K562 (cell line): ENCODE measurements at regions not wholly inside any gene's neighbourhood (a gene's known extent, or its start where the extent isn't known, plus 50 kb on each side); places are given as distances from the start of the nearest gene placed in this dataset.

Experiments
- HNRNPLL ChIP-seq: fragments of 200-400 bp; formaldehyde crosslinking; IDR thresholded peaks from 2 replicates; pipeline ENCODE4 v1.6.1; 2017; ENCODE audit warnings: low read length, low read depth, mild to moderate bottlenecking; ENCODE audit not compliant: poor library complexity, severe bottlenecking
- PYGO2 ChIP-seq: fragments of 450-650 bp; IDR thresholded peaks from 2 replicates; pipeline ENCODE4 v1.6.1; 2016; ENCODE audit warnings: mild to moderate bottlenecking, missing genetic modification characterization, moderate library complexity, missing compliant biosample characterization
- RAD21 ChIP-seq, 2 experiments: fragments of 250-450 bp in 1 of 2; fragments of 450-650 bp in 1 of 2; sonication (Bioruptor Pico) in 1 of 2; formaldehyde crosslinking in 1 of 2; IDR thresholded peaks in 1 of 2; conservative IDR thresholded peaks in 1 of 2; 2 replicates each; pipeline versions ENCODE4 v1.4.0 to v1.8.0; 2020 to 2022; ENCODE audit warnings: mild to moderate bottlenecking in 2 of 2, moderate library complexity in 1 of 2
- YBX1 ChIP-seq: fragments of 450-650 bp; IDR thresholded peaks from 2 replicates; pipeline ENCODE4 v1.7.1; 2016; ENCODE audit warnings: mild to moderate bottlenecking
- ZNF717 ChIP-seq: fragments of 250-450 bp; sonication (Bioruptor Pico); IDR thresholded peaks from 2 replicates; pipeline ENCODE4 v1.5.0; 2021
- TF ChIP-seq, protein P1 (sequence below), 3 experiments: IDR thresholded peaks in 2 of 3; conservative IDR thresholded peaks in 1 of 3; 2 replicates each; pipeline ENCODE4 v1.5.1; 2011 to 2012; ENCODE audit warnings: low read length in 3 of 3, mild to moderate bottlenecking in 3 of 3, control low read depth in 2 of 3, improper control_type of control experiment in 1 of 3, inconsistent platforms in 1 of 3, low read depth in 1 of 3, mixed read lengths in 1 of 3, moderate library complexity in 1 of 3; ENCODE audit not compliant: insufficient read depth in 2 of 3
- TF ChIP-seq, protein P2 (sequence below): fragments of 450-650 bp; IDR thresholded peaks from 2 replicates; pipeline ENCODE4 v1.6.1; 2014; ENCODE audit warnings: low read depth, mild to moderate bottlenecking, moderate library complexity, borderline replicate concordance
- TF ChIP-seq, protein P3 (sequence below): sonication (generic); formaldehyde crosslinking; IDR thresholded peaks from 2 replicates; pipeline ENCODE4 v1.8.0; 2023; ENCODE audit warnings: mild to moderate bottlenecking, missing genetic modification reagents
- TF ChIP-seq, protein P4 (sequence below), 2 experiments: fragments of 450-650 bp; IDR thresholded peaks; 2 replicates each; pipeline ENCODE4 v1.6.1; 2016

DNA sequence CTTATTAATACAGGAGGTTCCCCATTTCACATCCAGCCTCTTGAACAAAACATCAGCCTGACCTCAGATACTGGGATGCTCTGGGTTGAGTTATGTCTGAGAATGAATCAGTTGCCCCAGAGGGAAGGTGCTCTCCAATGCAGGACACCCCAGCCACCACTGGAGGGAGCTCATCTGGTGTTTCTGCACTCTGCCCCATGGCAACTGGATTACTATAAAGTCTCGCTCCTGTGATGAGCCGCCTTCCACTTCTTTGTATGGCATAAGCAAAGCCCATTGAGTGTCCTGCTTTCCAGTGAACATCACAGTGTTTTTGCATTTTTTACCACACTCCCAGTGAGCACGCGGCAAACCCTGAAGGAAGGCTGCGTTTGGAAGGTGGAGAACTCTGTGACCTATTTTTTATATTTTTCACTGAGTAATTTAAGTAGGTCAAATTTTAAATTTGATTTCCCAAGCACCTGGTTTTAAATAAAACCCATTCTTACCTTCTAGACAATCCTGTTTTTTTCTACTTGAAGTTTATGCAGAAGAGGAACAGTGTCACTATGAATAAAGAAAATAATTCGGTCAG lies 176.9 kb upstream of the WWC1 start (continued):
- TF ChIP-seq YBX1 (no peak), HNRNPLL (no peak), PYGO2 (tag) (no peak), ZNF717 (CRISPR knock-in tag) (no peak), RAD21 (CRISPR knock-in tag; conservative IDR thresholded peaks at IDR 0.05 in 1 of 2, IDR thresholded peaks at IDR 0.05 in 1 of 2) (peak; percentile 18 to 50; a peak in 2 of 4 replicates)
- TF ChIP-seq, protein P1, sequence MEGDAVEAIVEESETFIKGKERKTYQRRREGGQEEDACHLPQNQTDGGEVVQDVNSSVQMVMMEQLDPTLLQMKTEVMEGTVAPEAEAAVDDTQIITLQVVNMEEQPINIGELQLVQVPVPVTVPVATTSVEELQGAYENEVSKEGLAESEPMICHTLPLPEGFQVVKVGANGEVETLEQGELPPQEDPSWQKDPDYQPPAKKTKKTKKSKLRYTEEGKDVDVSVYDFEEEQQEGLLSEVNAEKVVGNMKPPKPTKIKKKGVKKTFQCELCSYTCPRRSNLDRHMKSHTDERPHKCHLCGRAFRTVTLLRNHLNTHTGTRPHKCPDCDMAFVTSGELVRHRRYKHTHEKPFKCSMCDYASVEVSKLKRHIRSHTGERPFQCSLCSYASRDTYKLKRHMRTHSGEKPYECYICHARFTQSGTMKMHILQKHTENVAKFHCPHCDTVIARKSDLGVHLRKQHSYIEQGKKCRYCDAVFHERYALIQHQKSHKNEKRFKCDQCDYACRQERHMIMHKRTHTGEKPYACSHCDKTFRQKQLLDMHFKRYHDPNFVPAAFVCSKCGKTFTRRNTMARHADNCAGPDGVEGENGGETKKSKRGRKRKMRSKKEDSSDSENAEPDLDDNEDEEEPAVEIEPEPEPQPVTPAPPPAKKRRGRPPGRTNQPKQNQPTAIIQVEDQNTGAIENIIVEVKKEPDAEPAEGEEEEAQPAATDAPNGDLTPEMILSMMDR (IDR thresholded peaks at IDR 0.05 in 2 of 3, conservative IDR thresholded peaks at IDR 0.05 in 1 of 3; ENCODE audit: insufficient read depth in 2 of 3, low read depth in 1 of 3, low read length in 3 of 3) = peak; percentile 66 to 78 (median 68)
- TF ChIP-seq, protein P2, sequence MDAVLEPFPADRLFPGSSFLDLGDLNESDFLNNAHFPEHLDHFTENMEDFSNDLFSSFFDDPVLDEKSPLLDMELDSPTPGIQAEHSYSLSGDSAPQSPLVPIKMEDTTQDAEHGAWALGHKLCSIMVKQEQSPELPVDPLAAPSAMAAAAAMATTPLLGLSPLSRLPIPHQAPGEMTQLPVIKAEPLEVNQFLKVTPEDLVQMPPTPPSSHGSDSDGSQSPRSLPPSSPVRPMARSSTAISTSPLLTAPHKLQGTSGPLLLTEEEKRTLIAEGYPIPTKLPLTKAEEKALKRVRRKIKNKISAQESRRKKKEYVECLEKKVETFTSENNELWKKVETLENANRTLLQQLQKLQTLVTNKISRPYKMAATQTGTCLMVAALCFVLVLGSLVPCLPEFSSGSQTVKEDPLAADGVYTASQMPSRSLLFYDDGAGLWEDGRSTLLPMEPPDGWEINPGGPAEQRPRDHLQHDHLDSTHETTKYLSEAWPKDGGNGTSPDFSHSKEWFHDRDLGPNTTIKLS = no peak
- TF ChIP-seq, protein P3, sequence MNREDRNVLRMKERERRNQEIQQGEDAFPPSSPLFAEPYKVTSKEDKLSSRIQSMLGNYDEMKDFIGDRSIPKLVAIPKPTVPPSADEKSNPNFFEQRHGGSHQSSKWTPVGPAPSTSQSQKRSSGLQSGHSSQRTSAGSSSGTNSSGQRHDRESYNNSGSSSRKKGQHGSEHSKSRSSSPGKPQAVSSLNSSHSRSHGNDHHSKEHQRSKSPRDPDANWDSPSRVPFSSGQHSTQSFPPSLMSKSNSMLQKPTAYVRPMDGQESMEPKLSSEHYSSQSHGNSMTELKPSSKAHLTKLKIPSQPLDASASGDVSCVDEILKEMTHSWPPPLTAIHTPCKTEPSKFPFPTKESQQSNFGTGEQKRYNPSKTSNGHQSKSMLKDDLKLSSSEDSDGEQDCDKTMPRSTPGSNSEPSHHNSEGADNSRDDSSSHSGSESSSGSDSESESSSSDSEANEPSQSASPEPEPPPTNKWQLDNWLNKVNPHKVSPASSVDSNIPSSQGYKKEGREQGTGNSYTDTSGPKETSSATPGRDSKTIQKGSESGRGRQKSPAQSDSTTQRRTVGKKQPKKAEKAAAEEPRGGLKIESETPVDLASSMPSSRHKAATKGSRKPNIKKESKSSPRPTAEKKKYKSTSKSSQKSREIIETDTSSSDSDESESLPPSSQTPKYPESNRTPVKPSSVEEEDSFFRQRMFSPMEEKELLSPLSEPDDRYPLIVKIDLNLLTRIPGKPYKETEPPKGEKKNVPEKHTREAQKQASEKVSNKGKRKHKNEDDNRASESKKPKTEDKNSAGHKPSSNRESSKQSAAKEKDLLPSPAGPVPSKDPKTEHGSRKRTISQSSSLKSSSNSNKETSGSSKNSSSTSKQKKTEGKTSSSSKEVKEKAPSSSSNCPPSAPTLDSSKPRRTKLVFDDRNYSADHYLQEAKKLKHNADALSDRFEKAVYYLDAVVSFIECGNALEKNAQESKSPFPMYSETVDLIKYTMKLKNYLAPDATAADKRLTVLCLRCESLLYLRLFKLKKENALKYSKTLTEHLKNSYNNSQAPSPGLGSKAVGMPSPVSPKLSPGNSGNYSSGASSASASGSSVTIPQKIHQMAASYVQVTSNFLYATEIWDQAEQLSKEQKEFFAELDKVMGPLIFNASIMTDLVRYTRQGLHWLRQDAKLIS = no peak
- TF ChIP-seq, protein P4, sequence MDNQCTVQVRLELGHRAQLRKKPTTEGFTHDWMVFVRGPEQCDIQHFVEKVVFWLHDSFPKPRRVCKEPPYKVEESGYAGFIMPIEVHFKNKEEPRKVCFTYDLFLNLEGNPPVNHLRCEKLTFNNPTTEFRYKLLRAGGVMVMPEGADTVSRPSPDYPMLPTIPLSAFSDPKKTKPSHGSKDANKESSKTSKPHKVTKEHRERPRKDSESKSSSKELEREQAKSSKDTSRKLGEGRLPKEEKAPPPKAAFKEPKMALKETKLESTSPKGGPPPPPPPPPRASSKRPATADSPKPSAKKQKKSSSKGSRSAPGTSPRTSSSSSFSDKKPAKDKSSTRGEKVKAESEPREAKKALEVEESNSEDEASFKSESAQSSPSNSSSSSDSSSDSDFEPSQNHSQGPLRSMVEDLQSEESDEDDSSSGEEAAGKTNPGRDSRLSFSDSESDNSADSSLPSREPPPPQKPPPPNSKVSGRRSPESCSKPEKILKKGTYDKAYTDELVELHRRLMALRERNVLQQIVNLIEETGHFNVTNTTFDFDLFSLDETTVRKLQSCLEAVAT (IDR thresholded peaks at IDR 0.05) = no peak
